DOHH2 (cell line): ENCODE measurements at regions not wholly inside any gene's neighbourhood (a gene's known extent, or its start where the extent isn't known, plus 50 kb on each side); places are given as distances from the start of the nearest gene placed in this dataset.

Experiments
- EZH2phosphoT487 ChIP-seq: fragments of 200-600 bp; sonication (generic); IDR thresholded peaks from 2 replicates; pipeline ENCODE4 v1.6.1; 2017; ENCODE audit warnings: borderline replicate concordance, mild to moderate bottlenecking, antibody characterized with exemption, low read length, moderate library complexity, mixed read lengths
- TF ChIP-seq, protein P1 (sequence below): fragments of 200-600 bp; sonication (generic); IDR thresholded peaks from one replicate; pipeline ENCODE4 v1.5.1; 2014; ENCODE audit warnings: antibody characterized with exemption, mild to moderate bottlenecking, low read depth, low read length; ENCODE audit not compliant: poor library complexity, severe bottlenecking

DNA sequence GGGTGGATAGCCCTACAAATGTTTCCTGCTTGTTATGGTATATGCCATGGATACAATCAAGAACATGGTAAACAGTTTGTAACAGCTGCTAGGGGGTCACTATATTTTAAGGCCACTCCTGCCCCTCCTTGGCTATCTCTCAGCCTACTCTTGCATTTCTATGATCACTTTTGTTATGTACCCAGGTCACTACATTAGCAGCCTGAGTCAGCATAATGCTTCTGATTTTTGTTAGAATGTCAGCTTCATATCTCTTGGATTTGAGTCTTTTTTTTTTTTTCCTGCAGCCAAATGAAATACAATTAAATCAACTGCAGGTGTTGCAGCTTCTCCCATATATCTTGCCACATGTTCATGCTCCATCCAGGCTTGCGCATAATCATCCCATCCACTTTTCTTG, 629.7 kb upstream of the GRAMD2B start:
- TF ChIP-seq, protein P1, sequence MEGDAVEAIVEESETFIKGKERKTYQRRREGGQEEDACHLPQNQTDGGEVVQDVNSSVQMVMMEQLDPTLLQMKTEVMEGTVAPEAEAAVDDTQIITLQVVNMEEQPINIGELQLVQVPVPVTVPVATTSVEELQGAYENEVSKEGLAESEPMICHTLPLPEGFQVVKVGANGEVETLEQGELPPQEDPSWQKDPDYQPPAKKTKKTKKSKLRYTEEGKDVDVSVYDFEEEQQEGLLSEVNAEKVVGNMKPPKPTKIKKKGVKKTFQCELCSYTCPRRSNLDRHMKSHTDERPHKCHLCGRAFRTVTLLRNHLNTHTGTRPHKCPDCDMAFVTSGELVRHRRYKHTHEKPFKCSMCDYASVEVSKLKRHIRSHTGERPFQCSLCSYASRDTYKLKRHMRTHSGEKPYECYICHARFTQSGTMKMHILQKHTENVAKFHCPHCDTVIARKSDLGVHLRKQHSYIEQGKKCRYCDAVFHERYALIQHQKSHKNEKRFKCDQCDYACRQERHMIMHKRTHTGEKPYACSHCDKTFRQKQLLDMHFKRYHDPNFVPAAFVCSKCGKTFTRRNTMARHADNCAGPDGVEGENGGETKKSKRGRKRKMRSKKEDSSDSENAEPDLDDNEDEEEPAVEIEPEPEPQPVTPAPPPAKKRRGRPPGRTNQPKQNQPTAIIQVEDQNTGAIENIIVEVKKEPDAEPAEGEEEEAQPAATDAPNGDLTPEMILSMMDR, result no peak
- no peak for TF ChIP-seq EZH2phosphoT487
